Pulmonary artery endothelial cell (primary cell): ENCODE measurements at regions not wholly inside any gene's neighbourhood (a gene's known extent, or its start where the extent isn't known, plus 50 kb on each side); places are given as distances from the start of the nearest gene placed in this dataset.
"Not testable (repeated sequence)": the region's sequence is repeated elsewhere in the genome, so short reads cannot be mapped to it uniquely, and the experiment has no call there.

Experiments used
- DNase-seq: peaks from one replicate; pipeline ENCODE4 v3.0.0-alpha.2; 2011; ENCODE audit warnings: low read depth, low spot score

- DNase-seq, result no peak
Observed at GRCh38 chr7:156590212-156590611, 50.4 kb upstream of the RNF32 start.

DNA sequence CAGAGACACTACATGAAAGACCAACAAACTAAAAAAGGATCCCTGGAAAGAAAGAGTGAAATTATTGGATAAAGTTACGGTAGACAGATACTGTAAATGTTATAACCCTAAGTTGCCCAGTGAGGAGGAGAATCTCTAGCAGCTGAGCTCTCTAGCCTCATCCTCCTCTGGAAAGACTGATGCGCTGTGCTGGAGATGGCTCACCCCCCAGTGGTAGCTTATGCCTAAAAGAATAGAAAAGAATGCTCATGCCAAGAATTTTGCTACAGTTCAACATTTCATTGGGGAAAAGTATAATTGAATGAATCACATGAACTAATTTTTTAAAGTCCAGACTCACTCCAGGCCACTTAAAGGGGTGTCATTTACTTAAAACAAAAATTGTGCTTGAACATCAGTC lies 50.8 kb upstream of the RNF32 start:
- DNase-seq, result no peak

DNA sequence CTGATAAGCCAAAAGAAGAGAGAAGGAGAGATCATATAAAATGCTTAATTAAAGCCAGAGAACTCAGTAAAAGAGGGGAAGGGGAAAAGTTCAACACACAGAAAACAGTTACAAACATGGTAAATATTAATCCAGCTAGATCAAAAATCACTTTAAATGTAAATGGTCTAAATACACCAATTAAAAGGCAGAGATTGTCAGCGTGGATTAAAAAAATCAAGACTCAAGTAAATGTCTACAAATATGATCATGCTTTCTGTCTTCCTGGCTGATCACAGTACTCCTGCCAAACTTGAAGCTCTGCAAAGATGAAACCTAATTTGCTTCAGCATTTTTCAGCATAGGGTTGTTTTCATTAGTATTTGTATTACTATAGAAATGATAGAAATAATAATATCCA lies 54.6 kb upstream of the RNF32 start:
- no peak for DNase-seq

- no peak for DNase-seq
Observed at GRCh38 chr7:156585025-156585648, 55.4 kb upstream of the RNF32 start.

GRCh38 chr7:156582591-156583123 lies 57.9 kb upstream of the RNF32 start:
- DNase-seq, result no peak

- DNase-seq, result no peak
Observed at GRCh38 chr7:156580036-156580435, 60.5 kb upstream of the RNF32 start.

- no peak for DNase-seq
Observed at GRCh38 chr7:156579566-156579965, 61.0 kb upstream of the RNF32 start.

- no peak for DNase-seq
Observed at GRCh38 chr7:156578978-156579430, 61.6 kb upstream of the RNF32 start.

DNA sequence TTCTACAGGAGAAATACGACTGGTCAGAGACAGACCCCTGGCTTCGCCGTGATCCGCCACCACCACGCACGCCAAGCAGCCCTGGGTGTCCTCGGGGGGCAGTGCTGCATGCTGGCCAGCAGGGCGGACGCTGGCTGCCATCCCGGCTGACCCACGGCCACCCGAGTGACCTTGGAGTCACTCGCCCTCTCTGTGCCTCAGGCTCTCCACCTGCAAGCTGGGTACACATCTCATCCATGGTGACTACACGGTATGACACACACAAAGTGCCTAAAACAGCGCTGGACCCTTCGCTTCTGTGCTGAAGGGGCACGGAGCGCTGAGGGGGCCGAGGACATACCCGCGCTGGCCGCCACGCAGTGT lies 62.0 kb upstream of the RNF32 start:
- no peak for DNase-seq

- DNase-seq, result no peak
Observed at GRCh38 chr7:156577645-156578577, 62.7 kb upstream of the RNF32 start.

- DNase-seq, result no peak
Observed at GRCh38 chr7:156576216-156577058, 64.1 kb upstream of the RNF32 start.

DNA sequence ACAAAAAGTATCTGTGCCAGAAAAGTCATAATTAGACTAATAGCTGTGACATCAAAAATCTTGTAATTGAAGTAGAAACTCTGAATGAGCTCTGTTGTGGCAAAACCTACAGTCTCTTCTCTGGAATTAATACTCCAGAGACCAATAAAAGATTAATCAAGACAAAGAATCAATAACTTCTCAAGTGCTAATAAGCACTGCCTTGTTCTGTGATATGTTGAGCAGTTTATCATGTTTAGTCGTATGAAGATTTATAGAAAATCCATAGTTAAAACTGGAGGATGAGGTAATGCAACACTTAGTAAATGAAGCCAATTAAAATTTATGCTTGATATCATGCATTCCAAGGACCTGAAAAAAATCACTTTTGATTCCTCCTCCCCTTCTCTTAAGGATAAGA lies 72.3 kb upstream of the RNF32 start:
- DNase-seq, result no peak

DNA sequence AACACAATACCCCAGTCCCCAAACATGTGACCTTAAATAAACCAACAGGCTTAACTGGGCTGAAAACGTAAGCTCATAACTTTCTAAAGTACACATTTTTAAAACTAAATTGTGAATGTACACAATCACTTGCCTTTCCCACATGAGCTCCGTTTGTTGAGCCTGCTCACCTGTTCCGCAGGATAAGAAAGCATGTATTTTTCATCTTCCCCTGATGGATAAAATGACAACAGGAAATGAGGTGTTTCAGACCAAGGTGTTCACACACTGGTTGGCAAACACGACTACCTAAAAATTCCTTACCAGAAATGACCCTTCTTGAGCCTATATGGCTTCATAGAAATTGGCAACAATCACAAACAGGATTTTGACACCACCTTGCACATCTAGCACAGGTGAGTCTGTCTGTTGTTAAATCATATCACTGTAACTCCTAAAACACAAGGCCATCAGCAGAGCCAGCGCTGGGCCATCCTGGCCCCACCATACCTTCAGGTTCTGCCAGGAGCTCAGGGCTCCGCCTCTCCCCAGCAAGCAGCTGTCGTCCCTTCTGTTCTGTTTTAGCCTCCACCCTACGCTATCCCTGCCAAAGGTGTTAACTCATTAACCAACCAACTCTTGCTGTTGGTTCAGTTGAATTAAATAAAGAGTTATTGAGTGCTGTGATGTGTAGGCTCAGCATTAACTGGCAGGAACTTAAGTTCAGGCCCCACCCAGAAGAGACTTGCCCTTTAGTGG lies 73.6 kb upstream of the RNF32 start:
- DNase-seq, result no peak

DNA sequence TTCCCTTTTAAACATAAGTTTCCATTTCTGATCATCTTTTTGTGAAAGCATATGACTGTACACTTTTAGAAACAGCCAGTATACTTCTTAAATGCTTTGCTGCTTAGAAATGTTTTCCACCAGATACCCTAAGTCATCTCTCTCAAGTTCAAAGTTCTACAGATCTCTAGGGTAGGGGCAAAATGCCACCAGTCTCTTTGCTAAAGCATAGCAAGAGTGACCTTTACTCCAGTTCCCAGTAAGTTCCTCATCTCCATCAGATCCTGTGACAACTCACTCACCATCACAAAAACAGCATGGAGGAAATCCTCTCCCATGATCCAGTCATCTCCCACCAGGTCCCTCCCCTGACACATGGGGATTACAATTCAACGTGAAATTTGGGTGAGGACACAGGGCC lies 75.6 kb upstream of the RNF32 start:
- DNase-seq, result not testable (repeated sequence)

- no peak for DNase-seq
Observed at GRCh38 chr7:156560696-156561095, 79.9 kb upstream of the RNF32 start.

DNA sequence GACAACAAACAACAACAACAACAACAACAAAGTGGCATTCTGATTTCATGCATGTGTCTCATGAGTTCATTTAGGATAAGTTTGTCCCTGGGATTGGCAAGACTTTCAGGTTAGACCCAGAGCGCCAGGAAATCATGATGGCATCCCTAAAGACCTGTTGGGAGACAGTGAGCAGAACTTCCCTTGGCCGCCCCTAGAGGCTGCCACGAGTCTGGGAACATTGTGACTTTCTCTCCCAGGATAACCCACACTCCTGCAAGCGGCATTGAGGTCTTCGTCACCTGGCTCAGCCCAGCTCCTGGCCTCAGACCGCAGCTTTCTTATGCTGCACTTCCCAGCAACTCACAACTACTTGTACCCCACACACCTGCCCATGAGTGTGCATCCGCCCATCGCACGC lies 80.5 kb upstream of the RNF32 start:
- DNase-seq, result no peak

DNA sequence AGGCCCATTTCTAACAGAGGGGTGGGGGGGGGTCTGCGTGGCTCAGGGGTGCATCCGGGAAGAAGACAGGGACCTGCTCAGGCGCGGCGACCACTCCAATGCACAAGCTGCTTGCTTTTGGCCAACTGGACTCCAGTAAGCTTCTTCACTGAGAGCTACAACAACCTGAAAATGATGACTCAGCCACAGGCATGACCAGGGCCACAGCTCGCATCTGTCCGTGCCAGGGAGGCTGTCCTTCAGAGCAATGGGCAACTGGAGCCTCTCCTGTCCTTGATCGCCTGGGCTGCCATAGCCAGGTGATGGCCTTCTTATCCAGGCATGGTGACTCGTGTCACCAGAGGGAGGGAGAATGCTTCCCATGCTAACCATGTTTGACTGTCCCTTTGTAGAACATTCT lies 81.6 kb upstream of the RNF32 start:
- DNase-seq, result no peak

GRCh38 chr7:156558198-156558597 lies 82.4 kb upstream of the RNF32 start:
- DNase-seq, result no peak

- DNase-seq, result no peak
Observed at GRCh38 chr7:156556083-156556482, 84.5 kb upstream of the RNF32 start.

- no peak for DNase-seq
Observed at GRCh38 chr7:156554488-156554887, 86.1 kb upstream of the RNF32 start.

DNA sequence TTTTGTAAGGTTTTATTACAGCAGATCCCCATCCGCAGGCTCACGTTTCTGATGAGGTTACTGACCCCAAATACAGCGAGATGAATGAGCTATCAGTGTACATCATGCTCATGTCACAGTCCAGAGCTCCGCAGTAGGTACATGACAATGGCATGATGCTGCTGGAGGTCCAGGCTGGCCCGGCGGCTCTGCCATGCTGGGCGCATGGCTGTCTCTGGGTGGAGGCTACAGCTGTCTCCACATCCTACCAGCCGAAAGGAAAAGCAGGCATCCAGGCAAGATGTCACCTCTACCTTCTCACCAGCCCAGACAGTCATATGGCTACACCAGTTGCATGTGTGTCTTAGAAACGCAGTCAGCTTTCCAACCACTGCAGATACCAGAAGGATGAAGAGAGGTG lies 90.9 kb upstream of the RNF32 start:
- no peak for DNase-seq
